ENCODE measurements at regions not wholly inside any gene's neighbourhood (a gene's known extent, or its start where the extent isn't known, plus 50 kb on each side); places are given as distances from the start of the nearest gene placed in this dataset.
"Not testable (repeated sequence)": the region's sequence is repeated elsewhere in the genome, so short reads cannot be mapped to it uniquely, and the experiment has no call there.

DNA sequence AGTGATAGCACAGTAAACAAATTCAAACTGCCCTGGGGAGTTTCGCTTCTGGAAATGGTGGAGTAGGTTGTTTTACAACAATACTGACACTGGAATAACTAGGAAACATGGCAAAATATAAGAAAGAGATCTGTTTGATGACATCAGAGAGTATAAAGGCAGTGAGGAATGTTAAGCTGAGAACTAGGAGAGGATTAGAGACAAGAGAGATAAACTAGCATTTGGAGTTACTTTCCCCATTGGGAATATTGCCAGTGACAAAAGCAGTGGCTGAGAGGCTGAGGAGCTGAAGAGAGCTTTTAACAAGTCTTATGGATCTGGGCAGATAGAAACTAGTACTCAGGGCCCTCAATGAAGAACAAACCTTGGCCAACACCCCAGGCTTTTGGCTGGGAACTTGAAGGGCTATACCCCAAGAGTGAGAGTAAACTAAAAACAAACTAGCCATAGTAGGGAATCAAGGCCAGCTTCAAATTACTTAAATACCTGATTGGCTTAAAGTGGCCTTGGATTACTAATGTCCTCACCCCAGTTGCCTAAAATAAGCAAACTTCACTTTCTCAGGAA is 280.4 kb downstream of the KLF13 start:
- DNase-seq: no peak

DNA sequence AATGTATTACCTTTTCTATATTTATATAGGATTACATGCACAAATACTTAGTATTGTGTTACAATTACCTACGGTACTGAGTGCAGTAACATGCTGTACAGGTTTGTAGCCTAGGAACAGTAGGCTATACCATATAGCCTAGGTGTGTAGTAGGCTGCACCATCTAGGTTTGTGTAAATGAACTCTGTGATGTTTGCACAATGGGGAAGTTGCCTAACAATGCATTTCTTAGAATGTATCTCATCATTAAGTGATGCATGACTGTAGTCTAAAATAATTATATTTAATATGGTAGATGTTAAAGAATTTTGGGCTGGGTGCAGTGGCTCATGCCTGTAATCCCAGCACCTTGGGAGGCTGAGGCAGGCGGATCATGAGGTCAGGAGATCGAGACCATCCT is 281.0 kb downstream of the KLF13 start:
- DNase-seq: no peak

DNA sequence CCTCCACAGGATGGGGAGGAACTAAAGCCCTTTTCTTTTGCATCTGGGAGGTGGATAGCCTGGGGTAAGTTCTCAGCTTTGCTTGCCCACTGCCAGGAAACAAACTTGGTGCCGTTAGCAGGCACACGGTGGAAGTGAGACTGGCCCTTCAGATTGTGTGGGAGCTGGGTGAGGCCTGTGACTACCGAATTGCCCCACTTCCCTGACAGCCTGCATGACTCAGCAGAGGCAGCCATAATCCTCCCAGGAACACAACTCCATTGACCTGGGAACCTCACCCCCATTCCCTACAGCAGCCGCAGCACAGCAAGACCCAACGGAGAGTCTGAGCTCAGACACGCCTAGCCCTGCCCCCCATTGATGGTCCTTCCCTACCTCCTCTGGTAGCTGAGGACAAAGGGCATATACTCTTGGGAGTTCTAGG is 282.6 kb downstream of the KLF13 start:
- no peak for DNase-seq

DNA sequence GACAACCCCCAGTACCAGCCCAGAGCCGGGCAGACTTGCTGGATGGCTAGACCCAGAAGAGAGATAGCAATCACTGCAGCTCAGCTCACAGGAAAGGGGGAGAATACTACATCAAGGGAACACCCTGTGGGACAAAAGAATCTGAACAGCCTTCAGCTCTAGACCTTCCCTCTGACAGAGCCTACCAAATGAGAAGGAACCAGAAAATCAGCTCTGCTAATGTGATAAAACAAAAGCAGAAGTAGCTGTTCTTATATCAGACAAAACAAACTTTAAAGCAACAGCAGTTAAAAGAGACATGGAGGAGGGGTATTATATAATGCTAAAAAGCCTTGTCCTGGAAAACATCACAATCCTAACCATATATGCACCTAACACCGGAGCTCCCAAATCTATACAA is 283.3 kb downstream of the KLF13 start:
- no peak for DNase-seq

DNA sequence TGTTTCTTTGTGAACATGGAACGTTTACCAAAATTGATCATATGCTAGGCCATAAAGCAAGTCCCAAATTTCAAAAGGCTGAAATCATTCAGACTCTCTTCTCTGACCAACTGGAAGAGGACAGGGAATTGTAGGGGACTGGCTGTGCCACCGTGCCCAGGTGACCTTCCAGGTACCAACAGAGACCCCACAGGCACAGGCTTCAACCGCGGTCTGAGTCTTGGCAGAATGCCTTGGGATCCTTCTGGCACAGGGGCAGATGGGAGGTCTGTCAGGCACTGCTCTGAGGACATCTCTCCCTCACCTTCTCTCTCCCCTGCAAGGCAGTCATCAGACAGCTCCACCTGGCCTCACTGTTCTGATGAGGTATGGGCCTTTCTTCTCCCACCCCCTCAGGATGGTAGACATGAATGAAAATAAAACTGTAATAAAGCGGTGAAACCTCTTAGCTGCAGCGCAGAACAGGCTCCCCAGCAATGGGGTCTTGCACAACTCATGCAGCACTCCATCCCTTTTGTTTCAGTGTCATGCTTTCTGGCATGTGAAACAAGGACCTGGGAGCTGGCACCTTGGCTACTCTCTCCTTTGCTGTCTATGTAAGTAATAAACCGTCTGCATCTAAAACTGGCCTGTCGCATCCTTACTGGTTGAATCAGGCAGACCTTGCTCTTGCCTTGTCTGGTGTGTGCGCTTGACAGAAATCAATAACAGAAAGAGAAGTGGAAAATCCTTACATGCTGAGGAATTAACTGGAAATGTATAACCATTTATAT is 289.2 kb downstream of the KLF13 start:
- no peak for DNase-seq

DNA sequence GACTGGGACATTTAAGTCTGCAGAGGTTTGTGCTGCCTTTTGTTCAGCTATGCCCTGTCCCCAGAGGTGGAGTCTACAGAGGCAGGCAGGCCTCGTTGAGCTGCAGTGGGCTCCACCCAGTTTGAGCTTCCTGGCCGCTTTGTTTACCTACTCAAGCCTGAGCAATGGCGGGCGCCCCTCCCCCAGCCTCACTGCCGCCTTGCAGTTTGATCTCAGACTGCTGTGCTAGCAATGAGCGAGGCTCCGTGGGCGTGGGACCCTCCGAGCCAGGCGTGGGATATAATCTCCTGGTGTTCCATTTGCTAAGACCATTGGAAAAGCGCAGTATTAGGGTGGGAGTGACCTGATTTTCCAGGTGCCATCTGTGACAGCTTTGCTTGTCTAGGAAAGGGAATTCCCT is 296.7 kb downstream of the KLF13 start:
- DNase-seq: not testable (repeated sequence)

DNA sequence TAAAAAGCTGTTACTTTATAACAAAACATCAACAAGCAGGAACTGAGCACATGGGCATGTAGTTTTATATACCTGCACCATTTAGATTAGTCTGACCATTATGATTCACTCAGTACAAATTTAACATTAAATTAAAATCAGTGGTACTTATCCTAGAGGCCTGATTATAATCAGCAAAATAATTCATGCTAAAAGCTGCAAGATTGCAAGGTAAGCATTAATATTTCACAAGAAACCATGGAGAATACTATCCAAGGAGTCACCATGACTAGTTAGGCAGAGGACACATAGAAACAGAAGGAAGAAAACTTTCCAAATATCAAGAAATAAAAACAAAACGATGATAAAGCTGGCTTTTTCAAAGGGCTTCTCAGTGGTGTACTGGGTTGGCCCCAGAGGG is 297.5 kb downstream of the KLF13 start:
- not testable (repeated sequence) for DNase-seq

DNA sequence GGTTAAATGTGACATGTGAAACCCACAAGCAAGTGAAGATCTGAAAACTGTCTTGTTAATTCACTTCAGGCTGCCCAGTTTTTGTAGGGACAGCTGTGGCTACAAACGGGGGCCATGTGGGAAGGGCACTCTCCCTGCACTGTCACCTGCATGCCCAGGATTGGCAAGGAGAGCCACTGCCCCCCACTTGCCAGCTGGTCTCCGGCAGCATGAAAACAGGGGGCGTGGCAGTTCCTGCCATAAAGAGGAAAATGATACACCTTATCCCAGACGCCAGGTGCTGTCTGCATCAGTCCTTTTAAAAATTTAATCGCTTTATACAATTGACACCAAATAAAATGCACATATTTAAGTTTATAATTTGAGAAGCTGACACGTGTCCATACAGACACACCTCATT is 309.1 kb downstream of the KLF13 start:
- DNase-seq: not testable (repeated sequence)

DNA sequence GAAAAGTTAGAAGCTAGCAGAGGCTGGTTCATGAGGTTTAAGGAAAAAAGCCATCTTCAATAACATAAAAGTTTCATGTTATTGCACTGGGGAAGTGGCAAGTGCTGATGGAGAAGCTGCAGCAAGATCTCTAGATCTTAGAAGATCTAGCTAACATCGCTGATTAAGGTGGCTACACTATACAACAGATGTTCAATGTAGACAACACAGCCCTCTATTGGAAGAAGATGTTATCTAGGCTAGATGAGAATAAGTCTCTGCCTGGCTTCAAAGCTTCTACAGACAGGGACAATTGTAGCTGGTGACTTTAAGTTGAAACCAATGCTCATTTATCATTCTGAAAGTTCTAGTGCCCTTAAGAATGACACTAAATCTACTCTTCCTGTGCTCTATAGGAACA is 310.3 kb downstream of the KLF13 start:
- not testable (repeated sequence) for DNase-seq

DNA sequence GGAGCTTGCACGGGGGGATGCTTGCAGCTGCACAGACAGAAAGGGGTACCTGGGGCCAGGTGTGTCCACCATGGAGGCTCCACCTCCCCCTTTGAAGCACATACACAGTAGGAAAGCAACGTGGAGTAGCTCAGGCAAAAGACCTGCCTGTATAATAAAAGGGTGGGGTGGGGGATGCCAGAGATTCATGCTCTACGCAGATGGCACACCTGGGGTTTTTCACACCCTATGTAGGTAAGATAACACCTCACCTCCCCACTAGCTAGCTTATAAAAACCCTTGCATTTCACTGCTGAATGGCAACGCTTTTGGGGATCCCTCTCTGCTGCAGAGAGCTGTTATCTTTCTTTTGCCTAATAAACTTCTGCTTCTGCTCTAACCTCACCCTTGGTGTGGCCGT is 317.3 kb downstream of the KLF13 start:
- not testable (repeated sequence) for DNase-seq

DNA sequence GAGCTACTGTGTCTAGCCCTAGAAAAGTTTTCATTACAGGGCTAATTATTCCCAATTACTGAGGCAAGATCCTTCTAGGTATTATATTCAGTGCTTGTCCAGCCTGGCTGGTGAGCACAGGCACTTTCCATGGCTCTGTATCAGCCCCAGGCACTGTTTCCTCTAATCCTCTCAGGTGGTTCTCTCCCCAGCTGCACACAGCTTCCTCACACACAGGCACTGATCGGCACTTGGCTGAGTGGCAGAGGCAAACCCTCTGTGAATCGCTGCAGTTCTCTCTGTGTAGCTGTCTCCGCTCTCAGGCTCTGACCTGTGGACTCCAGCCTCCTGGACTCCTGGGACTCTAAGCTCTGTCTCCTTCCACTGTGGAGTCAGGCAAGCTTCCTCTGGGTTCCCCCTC is 318.1 kb downstream of the KLF13 start:
- DNase-seq: not testable (repeated sequence)

DNA sequence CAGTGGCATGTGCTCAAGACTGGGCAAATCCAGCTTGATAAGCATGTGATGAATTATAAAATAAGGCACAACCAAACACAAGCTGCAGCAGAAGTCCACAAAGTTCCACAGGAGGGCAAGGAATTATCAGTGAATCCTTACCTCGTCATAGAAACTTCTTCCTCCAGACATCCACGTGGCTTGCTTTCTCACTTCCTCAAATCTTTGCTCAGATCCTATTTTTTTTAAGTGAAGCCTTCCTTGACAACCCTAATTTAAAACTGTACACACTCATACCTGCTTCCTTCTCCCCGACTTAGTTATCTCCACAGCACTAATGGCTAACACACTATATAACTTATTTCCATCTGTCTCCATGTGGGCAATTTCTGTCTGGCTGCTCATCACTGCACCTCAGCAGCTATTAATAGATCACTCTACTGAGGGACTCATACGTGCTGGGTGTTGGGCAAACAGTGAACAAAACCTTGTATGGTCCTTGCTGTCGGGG is 320.7 kb downstream of the KLF13 start:
- not testable (repeated sequence) for DNase-seq

DNA sequence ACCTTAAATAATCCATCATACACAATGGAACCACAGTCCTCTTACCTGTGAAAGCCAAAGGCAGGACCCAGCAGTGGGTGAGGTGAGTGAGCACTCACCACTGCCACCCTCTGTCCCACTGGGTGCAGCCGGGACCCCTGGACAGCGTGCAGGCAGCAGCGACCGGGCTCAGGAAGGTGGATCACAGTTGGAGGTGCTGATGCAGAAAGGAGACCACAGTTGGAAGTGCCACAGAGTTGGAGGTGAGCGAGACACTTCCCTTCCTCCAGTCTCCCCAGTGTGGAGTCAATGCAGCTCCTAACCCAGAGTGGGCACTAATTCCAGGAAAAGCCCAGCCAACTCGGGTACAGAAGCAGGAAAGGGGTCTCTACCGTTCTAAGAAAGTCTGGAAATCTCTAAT is 323.0 kb downstream of the KLF13 start:
- not testable (repeated sequence) for DNase-seq

DNA sequence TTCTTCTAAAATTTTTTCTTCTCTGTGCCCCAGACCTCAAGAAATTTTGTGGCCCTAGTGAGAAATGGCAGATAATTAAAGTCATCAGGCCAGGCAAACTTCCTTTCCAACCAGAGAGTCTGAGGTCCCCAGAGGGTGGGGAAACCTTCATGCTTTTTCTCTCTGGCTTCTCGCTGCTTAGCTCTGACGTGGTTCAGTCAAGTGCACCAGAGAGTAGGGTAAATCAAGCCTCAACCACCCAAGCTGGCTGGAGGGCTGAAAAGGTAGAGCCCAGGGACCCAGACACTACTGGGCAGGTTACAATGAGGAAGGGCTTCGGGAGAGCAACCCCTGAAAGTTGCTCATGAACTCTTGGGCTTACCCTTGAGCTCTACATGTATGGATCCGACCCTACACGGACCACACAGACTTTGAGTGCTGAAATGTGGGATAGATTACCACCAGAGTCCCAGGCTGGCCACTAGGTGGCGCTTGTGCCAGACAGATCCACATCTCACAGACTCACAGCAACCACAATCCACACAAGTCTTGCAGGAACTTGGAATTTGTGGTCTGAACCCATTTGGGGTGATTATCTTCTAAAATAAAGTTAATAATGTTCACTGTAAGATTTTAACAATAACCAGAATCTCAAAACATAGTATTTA is 323.5 kb downstream of the KLF13 start:
- not testable (repeated sequence) for DNase-seq

DNA sequence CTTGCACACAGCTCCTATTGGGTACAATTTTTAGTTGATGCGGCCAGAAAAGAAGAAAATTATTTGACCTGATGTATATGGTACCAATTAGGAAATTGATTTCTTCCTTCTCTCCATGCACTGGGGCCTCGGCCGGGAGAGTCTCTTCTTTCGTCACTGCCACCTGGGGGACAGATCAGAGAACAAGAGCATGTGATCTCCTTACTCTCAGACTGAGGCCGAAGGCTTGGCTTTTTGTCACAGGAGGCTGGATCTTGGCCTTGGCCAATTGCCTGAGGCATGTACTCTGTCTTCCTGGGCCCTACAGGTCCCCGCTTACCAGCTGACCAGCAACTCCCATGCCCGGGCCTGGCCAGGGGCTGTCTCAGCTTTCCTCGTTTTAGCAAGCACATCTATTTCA is 330.3 kb downstream of the KLF13 start:
- not testable (repeated sequence) for DNase-seq

DNA sequence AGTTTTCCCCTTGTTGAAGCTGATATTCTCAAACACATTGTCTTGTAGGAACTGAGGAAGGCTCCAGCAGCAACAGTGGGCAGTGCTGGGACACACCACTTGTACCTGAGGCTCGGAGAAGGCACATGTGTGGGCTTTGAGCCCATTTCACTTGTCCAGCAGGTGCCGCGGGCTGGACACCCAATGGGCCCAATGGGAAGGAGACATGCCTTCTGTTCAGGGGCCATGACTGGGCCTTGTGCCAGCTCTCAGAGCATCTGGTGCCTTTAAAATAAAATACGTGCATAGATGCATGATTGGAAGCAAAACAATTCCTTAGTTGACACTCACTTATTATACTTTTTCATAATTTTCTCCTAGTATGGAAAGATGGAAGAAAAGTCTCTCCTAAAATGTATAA is 334.2 kb downstream of the KLF13 start:
- DNase-seq: no peak

DNA sequence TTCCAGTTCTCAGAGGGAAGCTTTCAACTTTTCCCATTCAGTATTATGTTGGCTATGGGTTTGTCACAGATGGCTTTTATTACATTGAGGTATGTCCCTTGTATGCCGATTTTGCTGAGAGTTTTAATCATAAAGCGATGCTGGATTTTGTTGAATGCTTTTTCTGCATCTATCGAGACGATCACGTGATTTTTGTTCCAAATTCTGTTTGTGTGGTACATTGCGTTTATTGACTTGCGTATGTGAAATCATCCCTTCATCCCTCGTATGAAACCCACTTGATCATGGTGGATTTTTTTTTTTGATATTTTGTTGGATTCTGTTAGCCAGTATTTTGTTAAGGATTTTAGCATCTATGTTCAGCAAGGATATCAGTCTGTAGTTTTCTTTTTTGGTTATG is 339.1 kb downstream of the KLF13 start:
- DNase-seq: not testable (repeated sequence)

DNA sequence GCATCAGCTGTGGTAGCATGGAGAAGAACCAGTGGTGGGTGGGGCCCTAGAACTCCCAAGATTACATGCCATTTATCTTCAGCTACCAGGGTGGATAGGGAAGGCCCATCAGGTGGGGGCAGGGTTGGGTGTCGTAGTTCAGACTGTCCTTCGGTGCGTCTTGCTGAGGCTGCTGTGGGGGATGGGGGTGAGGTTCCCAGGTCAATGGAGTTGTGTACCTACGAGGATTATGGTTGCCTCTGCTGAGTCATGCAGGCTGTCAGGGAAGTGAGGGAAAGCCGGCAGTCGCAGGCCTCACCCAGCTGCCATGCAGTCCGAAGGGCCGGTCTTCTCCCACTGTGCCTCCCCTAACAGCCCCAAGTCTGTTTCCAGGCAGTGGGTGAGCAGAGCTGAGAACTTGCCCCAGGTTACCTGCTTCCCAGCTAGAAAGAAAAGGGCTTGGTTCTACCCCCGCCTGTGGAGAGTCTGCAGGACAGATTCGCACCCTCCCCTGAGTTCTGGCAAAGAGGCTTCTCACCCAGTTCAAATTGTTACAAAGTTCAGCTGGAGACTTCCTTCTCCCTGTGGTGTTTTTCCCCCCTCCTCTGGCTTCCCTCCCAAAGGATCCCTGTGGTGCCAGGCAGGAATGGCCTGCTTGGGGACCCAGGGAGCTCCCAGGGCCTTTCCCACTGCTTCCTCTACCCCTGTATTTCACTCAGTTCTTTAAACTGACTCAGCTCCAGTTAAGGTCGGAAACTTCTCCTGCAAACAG is 342.7 kb downstream of the KLF13 start:
- not testable (repeated sequence) for DNase-seq

DNA sequence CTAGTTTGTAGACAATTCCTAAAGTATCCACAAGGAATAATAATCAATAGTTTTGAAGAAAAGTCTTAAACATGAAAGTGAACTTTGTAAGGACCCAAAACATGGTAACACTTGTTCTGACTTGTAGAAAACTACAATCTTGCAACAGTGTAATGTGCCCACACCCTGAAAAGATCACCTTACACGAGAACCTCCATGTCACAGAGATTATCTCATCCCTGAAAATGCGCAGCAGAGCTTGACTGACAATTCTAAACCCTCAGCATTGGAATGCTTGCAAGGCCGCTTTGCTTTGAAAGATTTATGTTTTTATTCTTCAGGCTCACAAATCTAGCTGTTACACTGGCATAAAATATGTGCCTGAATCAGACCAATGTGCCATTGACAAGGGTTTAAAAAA is 346.6 kb downstream of the KLF13 start:
- not testable (repeated sequence) for DNase-seq

DNA sequence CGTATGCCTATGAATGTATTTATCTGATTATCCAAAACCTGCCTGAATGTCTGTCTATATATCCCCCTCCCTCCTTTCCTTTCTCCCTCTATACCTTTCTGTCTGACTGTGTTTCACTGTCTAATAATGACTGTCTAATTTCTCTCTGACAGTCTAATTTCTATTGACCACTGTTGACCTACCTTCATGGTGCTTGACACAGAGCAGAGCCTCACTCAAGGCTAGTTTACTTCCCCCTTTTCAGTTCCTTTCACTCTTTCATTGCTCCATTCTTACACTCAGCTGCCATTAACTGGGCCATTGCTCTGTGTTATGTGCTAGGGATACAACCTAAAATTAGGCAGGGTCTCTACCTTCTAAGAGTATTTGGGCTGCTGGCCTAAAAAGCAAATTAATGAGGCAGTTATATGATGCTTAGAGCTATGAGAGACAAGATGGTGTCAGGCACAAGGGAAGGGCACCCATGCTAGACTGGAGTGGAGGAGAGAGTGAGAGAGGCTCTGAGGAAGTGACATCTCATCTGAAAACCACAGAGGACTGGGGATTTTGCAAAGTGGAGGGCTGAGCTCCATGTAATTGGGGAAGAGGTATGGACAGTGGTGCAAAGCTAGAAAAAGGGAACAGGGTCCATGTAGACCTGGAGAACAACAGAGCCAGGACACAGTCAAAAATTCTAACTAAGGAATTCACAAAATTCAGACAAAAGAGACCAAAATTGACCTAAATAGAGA is 348.6 kb upstream of the CHRNA7 start:
- not testable (repeated sequence) for DNase-seq

DNA sequence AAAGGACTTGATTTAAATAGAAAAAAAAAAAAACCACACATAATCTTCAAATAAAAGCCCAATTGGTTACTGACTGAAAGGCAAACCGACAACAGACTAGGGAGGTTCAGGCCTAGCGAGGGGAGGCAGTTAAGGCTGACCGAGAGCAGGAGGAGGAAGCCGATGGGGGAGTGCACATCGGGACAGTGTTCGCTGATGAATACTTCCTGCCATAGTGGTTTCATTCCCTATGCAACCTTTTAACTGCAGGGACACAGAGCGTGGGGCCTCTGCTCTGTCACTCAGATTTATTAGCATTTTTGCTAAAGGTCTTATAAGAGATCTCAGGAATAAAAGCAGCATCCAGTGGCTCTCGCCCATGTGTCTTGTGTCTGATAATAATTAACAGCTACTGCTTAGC is 343.2 kb upstream of the CHRNA7 start:
- DNase-seq: not testable (repeated sequence)

DNA sequence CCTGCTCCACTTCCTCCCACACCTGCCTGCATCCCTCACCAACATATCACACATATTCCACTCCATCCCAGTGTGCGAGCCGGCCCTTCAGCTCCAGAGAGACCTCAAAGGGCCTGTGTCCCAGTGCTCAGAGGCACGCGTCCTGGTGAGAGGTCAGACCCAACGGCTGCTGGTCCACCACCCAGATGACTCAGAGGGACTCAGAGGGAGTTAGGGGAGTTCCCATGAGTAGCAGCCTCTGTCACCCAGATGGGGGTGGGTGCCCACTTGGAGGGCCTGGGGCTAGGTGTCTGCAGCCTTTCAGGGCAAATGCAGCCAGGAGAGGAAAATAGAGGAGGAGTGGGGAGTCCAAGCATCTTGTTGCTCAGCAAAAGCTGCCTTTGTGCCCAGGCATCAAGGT is 333.8 kb upstream of the CHRNA7 start:
- DNase-seq: not testable (repeated sequence)

Data from NCI-H2029 (cell line).